Esophagus squamous epithelium (tissue), 5 donors: ENCODE measurements at regions not wholly inside any gene's neighbourhood (a gene's known extent, or its start where the extent isn't known, plus 50 kb on each side); places are given as distances from the start of the nearest gene placed in this dataset.

Experiments used
- DNase-seq: peaks from one replicate; lab custom pipeline; 2025; lab: John Stamatoyannopoulos, UW
- H3K27ac ChIP-seq, 4 donors: fragments of 200-600 bp; sonication (generic); one replicate each; pipeline ENCODE4 v1.5.1; 2016 to 2019; ENCODE audit warnings: mild to moderate bottlenecking in 1 of 4
- H3K27me3 ChIP-seq, 4 donors: fragments of 200-600 bp; sonication (generic); 1 replicate in 3 of 4; 2 replicates in 1 of 4; pipeline versions ENCODE4 v1.5.1 to v1.6.0; 2017 to 2021; ENCODE audit warnings: antibody characterized with exemption in 1 of 4
- H3K36me3 ChIP-seq, 3 donors: fragments of 200-600 bp; sonication (generic); one replicate each; pipeline ENCODE4 v1.5.1; 2016 to 2019
- H3K4me1 ChIP-seq, 3 donors: fragments of 200-600 bp; sonication (generic); one replicate each; pipeline ENCODE4 v1.5.1; 2017 to 2019
- H3K4me3 ChIP-seq, 4 donors: fragments of 200-600 bp; sonication (generic); 1 replicate in 3 of 4; 2 replicates in 1 of 4; pipeline ENCODE4 v1.5.1; 2016 to 2019; ENCODE audit warnings: mild to moderate bottlenecking in 2 of 4, moderate library complexity in 1 of 4
- H3K9me3 ChIP-seq, 3 donors: fragments of 200-600 bp; sonication (generic); one replicate each; pipeline ENCODE4 v1.5.1; 2016 to 2019
- CTCF ChIP-seq, 6 experiments: fragments of 450-650 bp in 4 of 6; fragments of 200-600 bp in 2 of 6; sonication (generic) in 2 of 6; IDR thresholded peaks; one replicate each; pipeline ENCODE4 v1.5.1; 2016 to 2019; ENCODE audit warnings: antibody characterized with exemption in 6 of 6, mild to moderate bottlenecking in 4 of 6, moderate library complexity in 4 of 6
- POLR2A ChIP-seq, 4 donors: fragments of 450-650 bp; IDR thresholded peaks; one replicate each; pipeline ENCODE4 v1.6.1; 2017; ENCODE audit warnings: antibody characterized with exemption in 4 of 4, mild to moderate bottlenecking in 4 of 4, moderate library complexity in 3 of 4
- WGBS, 2 donors: methylation state at CpG; one replicate each; pipeline ENCODE4 v1.1.5; 2018; 5-methylcytosine and 5-hydroxymethylcytosine counted together
- intact Hi-C: fragments of 100-400 bp; cut with DNase I; formaldehyde crosslinking; loops from one replicate; pipeline ENCODE4 v1.15.0; 2022
- donor health status: DM: yes; HTN: yes; CAD: no.

GRCh38 chr11:91792779-91793262 is 431.8 kb upstream of the FAT3 start:
- Histone ChIP-seq H3K27ac (no peak overlapping the region), H3K36me3 (no peaks in the 10 kb centered on the region), H3K27me3 (no peaks in the 10 kb centered on the region), H3K9me3 (no peaks in the 10 kb centered on the region), H3K4me3 (no peak overlapping the region), H3K4me1 (peaks cover 0 to 5% (median 0%) of the 10 kb centered on the region in 3 donors)
- intact Hi-C loops = no loop called here
- 81 to 86% methylated on average over 4 of the region's 4 CpGs for WGBS, 2 donors
- DNase-seq = no peak
- no peak for TF ChIP-seq POLR2A (IDR thresholded peaks at IDR 0.05)
- TF ChIP-seq CTCF (IDR thresholded peaks at IDR 0.05) = no peak

GRCh38 chr11:91791171-91791468 is 433.5 kb upstream of the FAT3 start:
- Histone ChIP-seq H3K27me3 (no peaks in the 10 kb centered on the region), H3K9me3 (no peaks in the 10 kb centered on the region), H3K4me1 (peaks cover 0 to 3% (median 0%) of the 10 kb centered on the region in 3 donors), H3K4me3 (no peak overlapping the region), H3K27ac (no peak overlapping the region), H3K36me3 (no peaks in the 10 kb centered on the region)
- DNase-seq = no peak
- 59 to 64% methylated on average over 3 of the region's 3 CpGs for WGBS, 2 donors
- intact Hi-C loops = no loop called here
- no peak for TF ChIP-seq POLR2A (IDR thresholded peaks at IDR 0.05)
- no peak for TF ChIP-seq CTCF (IDR thresholded peaks at IDR 0.05)

GRCh38 chr11:91790346-91791170 is 434.1 kb upstream of the FAT3 start:
- no peaks in the 10 kb centered on the region for H3K27me3 ChIP-seq
- intact Hi-C loops = no loop called here
- H3K4me1 ChIP-seq = peaks cover 0 to 3% (median 0%) of the 10 kb centered on the region in 3 donors
- H3K27ac ChIP-seq = no peak overlapping the region
- no peak for DNase-seq
- H3K9me3 ChIP-seq = no peaks in the 10 kb centered on the region
- no peak overlapping the region for H3K4me3 ChIP-seq
- no peaks in the 10 kb centered on the region for H3K36me3 ChIP-seq
- 77 to 78% methylated on average over 6 of the region's 6 CpGs for WGBS, 2 donors
- no peak for TF ChIP-seq CTCF (IDR thresholded peaks at IDR 0.05)
- no peak for TF ChIP-seq POLR2A (IDR thresholded peaks at IDR 0.05)

- Histone ChIP-seq H3K9me3 (peaks cover 0 to 4% (median 0%) of the 10 kb centered on the region in 3 donors), H3K4me3 (no peak overlapping the region), H3K36me3 (no peaks in the 10 kb centered on the region), H3K27me3 (no peaks in the 10 kb centered on the region), H3K4me1 (no peaks in the 10 kb centered on the region), H3K27ac (no peak overlapping the region)
- DNase-seq = no peak
- intact Hi-C loops = no loop called here
- 86 to 87% methylated on average over 1 of the region's 1 CpG for WGBS, 2 donors
- TF ChIP-seq CTCF (IDR thresholded peaks at IDR 0.05) (no peak), POLR2A (IDR thresholded peaks at IDR 0.05) (no peak)
Measured at GRCh38 chr11:91788764-91789163, 435.9 kb upstream of the FAT3 start.

DNA sequence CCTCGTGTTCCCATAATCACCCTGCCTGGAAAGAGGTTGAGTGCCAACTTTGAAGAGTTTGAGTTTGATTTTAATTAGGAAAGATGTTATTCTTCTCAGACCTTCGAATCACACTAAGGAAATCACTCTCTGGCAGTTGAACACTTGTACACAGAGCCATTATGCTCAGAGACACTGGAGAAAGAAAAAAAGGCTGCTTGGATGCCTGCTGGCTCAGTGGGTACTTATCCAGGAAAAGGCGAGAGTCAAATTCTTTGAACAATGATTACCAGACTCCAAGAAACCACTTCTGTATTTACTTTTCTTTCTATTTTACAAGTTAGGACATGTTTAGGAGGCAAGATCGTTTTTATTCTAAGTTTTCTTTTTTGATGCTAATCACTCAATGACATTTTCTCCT is 438.5 kb upstream of the FAT3 start:
- DNase-seq = no peak
- WGBS, 2 donors = 17 to 27% methylated on average over 4 of the region's 4 CpGs

More for the DNA sequence above, 438.5 kb upstream of the FAT3 start:
- Histone ChIP-seq H3K27ac (no peak overlapping the region), H3K36me3 (no peaks in the 10 kb centered on the region), H3K4me1 (no peaks in the 10 kb centered on the region), H3K4me3 (no peak overlapping the region), H3K27me3 (no peaks in the 10 kb centered on the region), H3K9me3 (peaks cover 0 to 4% (median 0%) of the 10 kb centered on the region in 3 donors)
- intact Hi-C loops = no loop called here
- TF ChIP-seq CTCF (IDR thresholded peaks at IDR 0.05) = no peak
- TF ChIP-seq POLR2A (IDR thresholded peaks at IDR 0.05) = no peak
